Mammary epithelial cell (primary cell): ENCODE measurements at regions not wholly inside any gene's neighbourhood (a gene's known extent, or its start where the extent isn't known, plus 50 kb on each side); places are given as distances from the start of the nearest gene placed in this dataset.

Experiments used
- CTCF ChIP-seq, 2 donors: IDR thresholded peaks in 1 of 2; conservative IDR thresholded peaks in 1 of 2; 2 replicates each; pipeline ENCODE4 v1.5.1; 2011 to 2012; ENCODE audit warnings: inconsistent platforms in 2 of 2, low read length in 2 of 2, mild to moderate bottlenecking in 2 of 2, control low read depth in 1 of 2, low read depth in 1 of 2; ENCODE audit not compliant: insufficient read depth in 1 of 2; ENCODE audit errors: extremely low read depth in 1 of 2
- EZH2 ChIP-seq: IDR thresholded peaks from 2 replicates; pipeline ENCODE4 v1.6.1; 2012; ENCODE audit warnings: low read length, inconsistent platforms, borderline replicate concordance

- TF ChIP-seq CTCF (conservative IDR thresholded peaks at IDR 0.05 in 1 of 2, IDR thresholded peaks at IDR 0.05 in 1 of 2; ENCODE audit: extremely low read depth in 1 of 2, insufficient read depth in 1 of 2, low read depth in 1 of 2, low read length in 2 of 2), result no peak
- no peak for TF ChIP-seq EZH2
These were observed 172.1 kb downstream of the MREG start for GRCh38 chr2:215841175-215841816.
